Memory B cell (primary cell): ENCODE measurements at regions not wholly inside any gene's neighbourhood (a gene's known extent, or its start where the extent isn't known, plus 50 kb on each side); places are given as distances from the start of the nearest gene placed in this dataset.

Source experiments
- ATAC-seq: fragments of 150-1000 bp; cut with Tn5 transposase; 2 replicates; pipeline ENCODE4 v1.10.0; 2021; ENCODE audit warnings: low read depth, mild to moderate bottlenecking, moderate library complexity
- DNase-seq, 2 donors: peaks; one replicate each; pipeline ENCODE4 v3.0.0; 2022; ENCODE audit warnings: low spot score in 2 of 2
- H3K27ac Mint-ChIP-seq: one replicate; pipeline ENCODE4 v1.8.0; 2022; ENCODE audit warnings: mild to moderate bottlenecking, moderate library complexity, mixed read lengths
- H3K27me3 Mint-ChIP-seq: one replicate; pipeline ENCODE4 v1.8.0; 2022; ENCODE audit warnings: mixed read lengths
- H3K36me3 Mint-ChIP-seq: one replicate; pipeline ENCODE4 v1.8.0; 2022; ENCODE audit warnings: mild to moderate bottlenecking, mixed read lengths
- H3K4me1 Mint-ChIP-seq: one replicate; pipeline ENCODE4 v1.8.0; 2022; ENCODE audit warnings: mixed read lengths
- H3K4me3 Mint-ChIP-seq: one replicate; pipeline ENCODE4 v1.8.0; 2022; ENCODE audit warnings: mild to moderate bottlenecking, moderate library complexity, mixed read lengths
- H3K9me3 Mint-ChIP-seq: one replicate; pipeline ENCODE4 v1.8.0; 2022; ENCODE audit warnings: mixed read lengths

DNA sequence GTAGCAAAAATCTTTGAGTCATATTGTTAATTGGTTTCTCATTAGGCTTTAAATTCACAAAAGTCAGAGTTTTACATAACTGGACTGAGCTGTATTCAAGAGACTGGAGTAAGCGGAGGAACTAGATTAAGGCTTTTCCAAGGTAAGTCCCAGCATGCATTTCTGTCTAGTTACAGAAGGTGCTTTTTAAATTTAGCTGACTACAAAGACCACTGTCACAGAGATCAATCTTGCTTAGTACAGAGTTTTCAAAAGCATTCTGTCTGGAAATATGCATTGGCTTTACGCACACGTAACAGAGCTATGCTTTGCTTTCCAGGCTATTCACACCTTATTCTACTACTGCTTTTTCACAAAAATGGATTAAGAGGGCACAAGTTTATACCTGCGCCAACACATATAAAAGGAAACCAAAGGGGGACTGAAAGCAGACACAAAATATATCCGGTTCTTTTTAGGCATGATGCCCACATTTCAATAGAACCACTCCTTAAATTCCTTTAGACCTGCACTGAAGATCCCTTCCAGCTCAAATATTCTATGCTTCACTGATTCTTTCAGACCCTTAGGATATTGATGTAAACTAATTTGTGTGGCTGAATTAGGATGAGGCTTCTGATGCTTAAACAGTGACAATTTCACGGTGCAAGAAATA, 560.7 kb upstream of the CRIM1 start:
- Mint-ChIP-seq H3K4me3 (no peak overlapping the region), H3K36me3 (no peaks in the 10 kb centered on the region), H3K4me1 (no peaks in the 10 kb centered on the region), H3K27ac (no peak overlapping the region), H3K9me3 (no peaks in the 10 kb centered on the region), H3K27me3 (no peaks in the 10 kb centered on the region)
- ATAC-seq (no peak), DNase-seq (no peak)

GRCh38 chr2:35790292-35790691, 565.3 kb upstream of the CRIM1 start:
- H3K36me3 Mint-ChIP-seq, result no peaks in the 10 kb centered on the region
- no peak overlapping the region for H3K4me3 Mint-ChIP-seq
- H3K27ac Mint-ChIP-seq, result no peak overlapping the region
- H3K9me3 Mint-ChIP-seq, result peaks cover 3% of the 10 kb centered on the region
- H3K27me3 Mint-ChIP-seq, result no peaks in the 10 kb centered on the region
- H3K4me1 Mint-ChIP-seq, result no peaks in the 10 kb centered on the region
- DNase-seq, result no peak
- ATAC-seq, result no peak

DNA sequence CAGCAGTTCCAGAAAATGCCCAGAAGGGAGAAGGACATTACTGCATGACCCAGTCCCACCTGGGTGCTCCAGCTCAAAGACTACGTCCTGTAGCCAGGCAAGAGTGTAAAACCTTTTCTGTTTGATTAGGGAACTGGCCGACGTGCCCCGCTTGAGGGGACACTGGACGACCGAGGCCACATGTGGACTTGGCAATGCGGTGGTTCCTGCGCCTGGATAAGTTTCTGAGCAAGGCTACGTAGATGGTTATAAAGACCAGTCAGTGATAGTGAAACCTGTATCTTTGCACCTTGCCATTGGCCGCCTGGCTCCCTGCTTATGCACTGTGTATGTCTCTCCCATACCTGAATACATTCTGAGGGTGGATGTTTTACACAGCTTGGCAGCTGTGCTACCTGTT, 567.0 kb upstream of the CRIM1 start:
- no peak for ATAC-seq
- no peak for DNase-seq
- no peak overlapping the region for H3K4me3 Mint-ChIP-seq
- H3K9me3 Mint-ChIP-seq, result peaks cover 7% of the 10 kb centered on the region
- no peaks in the 10 kb centered on the region for H3K36me3 Mint-ChIP-seq
- H3K27me3 Mint-ChIP-seq, result no peaks in the 10 kb centered on the region
- H3K27ac Mint-ChIP-seq, result no peak overlapping the region
- no peaks in the 10 kb centered on the region for H3K4me1 Mint-ChIP-seq

GRCh38 chr2:35787302-35788031, 568.1 kb upstream of the CRIM1 start:
- ATAC-seq (no peak), DNase-seq (no peak)
- Mint-ChIP-seq H3K36me3 (no peaks in the 10 kb centered on the region), H3K4me1 (no peaks in the 10 kb centered on the region), H3K27me3 (no peaks in the 10 kb centered on the region), H3K9me3 (peaks cover 11% of the 10 kb centered on the region), H3K27ac (no peak overlapping the region), H3K4me3 (no peak overlapping the region)

GRCh38 chr2:35785564-35785963, 570.0 kb upstream of the CRIM1 start:
- Mint-ChIP-seq H3K4me3 (no peak overlapping the region), H3K4me1 (no peaks in the 10 kb centered on the region), H3K27ac (no peak overlapping the region), H3K9me3 (peaks cover 11% of the 10 kb centered on the region), H3K27me3 (no peaks in the 10 kb centered on the region), H3K36me3 (no peaks in the 10 kb centered on the region)
- ATAC-seq (no peak), DNase-seq (no peak)

GRCh38 chr2:35784777-35785176, 570.8 kb upstream of the CRIM1 start:
- no peaks in the 10 kb centered on the region for H3K36me3 Mint-ChIP-seq
- H3K27ac Mint-ChIP-seq, result no peak overlapping the region
- ATAC-seq (no peak), DNase-seq (no peak)
- H3K4me1 Mint-ChIP-seq, result no peaks in the 10 kb centered on the region
- H3K27me3 Mint-ChIP-seq, result no peaks in the 10 kb centered on the region
- H3K9me3 Mint-ChIP-seq, result peaks cover 13% of the 10 kb centered on the region
- no peak overlapping the region for H3K4me3 Mint-ChIP-seq

GRCh38 chr2:35783723-35784122, 571.9 kb upstream of the CRIM1 start:
- DNase-seq (no peak), ATAC-seq (no peak)
- peaks cover 13% of the 10 kb centered on the region for H3K9me3 Mint-ChIP-seq
- no peaks in the 10 kb centered on the region for H3K4me1 Mint-ChIP-seq
- H3K27me3 Mint-ChIP-seq, result no peaks in the 10 kb centered on the region
- H3K36me3 Mint-ChIP-seq, result no peaks in the 10 kb centered on the region
- H3K27ac Mint-ChIP-seq, result no peak overlapping the region
- no peak overlapping the region for H3K4me3 Mint-ChIP-seq

- DNase-seq (no peak), ATAC-seq (no peak)
- no peak overlapping the region for H3K4me3 Mint-ChIP-seq
- no peaks in the 10 kb centered on the region for H3K27me3 Mint-ChIP-seq
- H3K4me1 Mint-ChIP-seq, result no peaks in the 10 kb centered on the region
- H3K36me3 Mint-ChIP-seq, result no peaks in the 10 kb centered on the region
- H3K9me3 Mint-ChIP-seq, result peaks cover 5% of the 10 kb centered on the region
- H3K27ac Mint-ChIP-seq, result no peak overlapping the region
Measured at GRCh38 chr2:35741556-35741955, 614.0 kb upstream of the CRIM1 start.

DNA sequence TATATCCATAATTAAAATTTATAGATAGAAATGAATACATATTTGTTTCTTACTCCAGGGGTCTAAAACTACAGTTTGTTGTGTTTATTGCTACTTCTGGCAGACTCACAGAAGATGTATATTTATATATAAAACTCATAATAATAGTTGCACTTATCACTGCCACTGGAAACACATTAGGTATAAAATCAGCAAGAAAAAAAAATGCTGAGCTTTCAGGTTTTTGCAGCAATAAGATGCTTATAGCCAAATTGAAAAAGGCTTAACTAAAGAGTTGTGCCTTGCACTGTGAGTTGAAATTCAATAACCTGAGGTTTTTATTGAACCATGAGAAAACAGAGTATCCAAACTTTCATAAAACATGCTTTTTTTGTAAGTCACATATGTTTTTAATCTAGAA, 623.9 kb upstream of the CRIM1 start:
- Mint-ChIP-seq H3K9me3 (peaks cover 4% of the 10 kb centered on the region), H3K27me3 (no peaks in the 10 kb centered on the region), H3K27ac (no peak overlapping the region), H3K4me3 (no peak overlapping the region), H3K36me3 (no peaks in the 10 kb centered on the region), H3K4me1 (no peaks in the 10 kb centered on the region)
- no peak for DNase-seq
- no peak for ATAC-seq

- Mint-ChIP-seq H3K27ac (no peak overlapping the region), H3K9me3 (peaks cover 3% of the 10 kb centered on the region), H3K4me3 (no peak overlapping the region), H3K36me3 (no peaks in the 10 kb centered on the region), H3K4me1 (no peaks in the 10 kb centered on the region), H3K27me3 (no peaks in the 10 kb centered on the region)
- no peak for DNase-seq
- ATAC-seq, result no peak
Measured at GRCh38 chr2:35714883-35715282, 640.7 kb upstream of the CRIM1 start.

- Mint-ChIP-seq H3K36me3 (no peaks in the 10 kb centered on the region), H3K27ac (no peak overlapping the region), H3K4me3 (no peak overlapping the region), H3K4me1 (no peaks in the 10 kb centered on the region), H3K27me3 (no peaks in the 10 kb centered on the region), H3K9me3 (no peaks in the 10 kb centered on the region)
- no peak for ATAC-seq
- DNase-seq, result no peak
Measured at GRCh38 chr2:35708411-35708923, 647.1 kb upstream of the CRIM1 start.

- ATAC-seq, result no peak
- H3K4me1 Mint-ChIP-seq, result no peaks in the 10 kb centered on the region
- peaks cover 5% of the 10 kb centered on the region for H3K9me3 Mint-ChIP-seq
- H3K27ac Mint-ChIP-seq, result no peak overlapping the region
- H3K36me3 Mint-ChIP-seq, result no peaks in the 10 kb centered on the region
- H3K27me3 Mint-ChIP-seq, result no peaks in the 10 kb centered on the region
- no peak overlapping the region for H3K4me3 Mint-ChIP-seq
- DNase-seq, result no peak
Measured at GRCh38 chr2:35688309-35688708, 667.3 kb upstream of the CRIM1 start.

- Mint-ChIP-seq H3K4me1 (no peaks in the 10 kb centered on the region), H3K27ac (no peak overlapping the region), H3K9me3 (peaks cover 2% of the 10 kb centered on the region), H3K4me3 (no peak overlapping the region), H3K36me3 (no peaks in the 10 kb centered on the region), H3K27me3 (no peaks in the 10 kb centered on the region)
- DNase-seq, result no peak
- no peak for ATAC-seq
Measured at GRCh38 chr2:35651688-35652323, 703.8 kb upstream of the CRIM1 start.

DNA sequence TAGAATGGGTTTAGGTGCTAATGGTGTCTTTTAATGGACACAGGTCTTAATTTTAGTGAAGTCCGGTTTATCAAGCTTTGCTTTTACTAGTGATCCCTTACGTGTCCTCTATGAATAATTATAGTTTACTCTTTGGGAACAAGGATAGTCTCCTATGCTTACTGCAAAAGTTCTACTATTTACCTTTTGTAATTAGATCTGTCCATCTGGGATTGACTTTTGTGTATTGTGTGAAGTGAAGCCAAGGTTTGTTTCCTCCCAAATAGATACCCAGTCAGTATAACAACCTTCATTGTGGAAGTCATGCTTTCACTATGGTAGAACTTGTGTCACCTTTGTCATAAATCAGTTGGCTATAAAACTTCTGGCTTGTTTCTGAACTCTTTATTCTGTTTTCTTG, 740.9 kb upstream of the CRIM1 start:
- ATAC-seq (no peak), DNase-seq (no peak)
- no peak overlapping the region for H3K4me3 Mint-ChIP-seq
- H3K4me1 Mint-ChIP-seq, result no peaks in the 10 kb centered on the region
- no peak overlapping the region for H3K27ac Mint-ChIP-seq
- no peaks in the 10 kb centered on the region for H3K27me3 Mint-ChIP-seq
- H3K36me3 Mint-ChIP-seq, result no peaks in the 10 kb centered on the region
- peaks cover 4% of the 10 kb centered on the region for H3K9me3 Mint-ChIP-seq
